ENCODE measurements at regions not wholly inside any gene's neighbourhood (a gene's known extent, or its start where the extent isn't known, plus 50 kb on each side); places are given as distances from the start of the nearest gene placed in this dataset.

DNA sequence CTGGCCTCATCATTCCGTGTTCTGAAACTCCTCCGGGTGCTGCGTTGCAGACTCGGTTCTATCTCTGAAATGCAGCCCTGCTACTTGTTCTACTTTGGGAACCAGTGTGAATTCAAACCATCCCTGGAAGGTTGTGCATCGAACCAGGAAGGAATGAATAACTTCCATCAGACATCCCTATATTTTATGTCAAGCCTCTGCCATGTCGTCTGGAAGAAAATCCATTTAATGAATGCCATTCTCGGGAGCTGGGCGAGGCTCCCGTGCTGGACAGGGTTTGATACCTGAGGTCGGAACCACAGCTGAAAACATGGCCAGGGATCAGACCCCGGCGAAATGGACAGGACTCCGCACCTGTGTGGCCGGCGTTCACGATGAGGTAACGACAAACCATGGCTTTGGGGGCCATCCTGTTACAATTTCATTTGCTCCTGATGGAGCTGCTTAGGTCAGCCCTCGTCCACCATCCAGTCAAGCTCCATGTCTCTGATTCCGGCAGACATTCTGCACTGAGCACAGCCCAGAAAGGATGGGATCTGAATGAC is 821.6 kb downstream of the GALR1 start:
- DNase-seq (ENCODE audit: low read depth): no peak

DNA sequence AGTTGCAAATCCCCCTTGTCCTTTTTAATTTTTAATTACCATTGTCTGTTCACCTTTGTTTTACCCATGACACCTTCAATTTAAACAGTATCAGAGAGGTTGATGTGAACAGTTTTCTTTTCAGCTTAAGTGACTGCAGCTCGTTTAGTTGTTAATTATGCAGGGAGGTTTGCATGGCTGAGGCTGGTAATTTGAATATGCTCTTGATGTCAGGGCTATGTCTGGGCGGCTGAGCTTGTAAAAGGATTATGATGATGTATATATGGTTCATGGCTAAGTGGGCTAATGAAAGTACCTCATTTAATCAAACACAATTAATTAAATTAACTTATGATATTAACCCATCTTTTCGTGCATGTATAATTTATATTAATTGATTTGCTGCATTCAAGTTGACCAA is 822.1 kb downstream of the GALR1 start:
- no peak for DNase-seq (ENCODE audit: low read depth)

- DNase-seq (ENCODE audit: low read depth): no peak
These were observed 822.7 kb downstream of the GALR1 start for GRCh38 chr18:78072375-78072774.

- DNase-seq (ENCODE audit: low read depth): no peak
These were observed 823.6 kb downstream of the GALR1 start for GRCh38 chr18:78073275-78073674.

DNA sequence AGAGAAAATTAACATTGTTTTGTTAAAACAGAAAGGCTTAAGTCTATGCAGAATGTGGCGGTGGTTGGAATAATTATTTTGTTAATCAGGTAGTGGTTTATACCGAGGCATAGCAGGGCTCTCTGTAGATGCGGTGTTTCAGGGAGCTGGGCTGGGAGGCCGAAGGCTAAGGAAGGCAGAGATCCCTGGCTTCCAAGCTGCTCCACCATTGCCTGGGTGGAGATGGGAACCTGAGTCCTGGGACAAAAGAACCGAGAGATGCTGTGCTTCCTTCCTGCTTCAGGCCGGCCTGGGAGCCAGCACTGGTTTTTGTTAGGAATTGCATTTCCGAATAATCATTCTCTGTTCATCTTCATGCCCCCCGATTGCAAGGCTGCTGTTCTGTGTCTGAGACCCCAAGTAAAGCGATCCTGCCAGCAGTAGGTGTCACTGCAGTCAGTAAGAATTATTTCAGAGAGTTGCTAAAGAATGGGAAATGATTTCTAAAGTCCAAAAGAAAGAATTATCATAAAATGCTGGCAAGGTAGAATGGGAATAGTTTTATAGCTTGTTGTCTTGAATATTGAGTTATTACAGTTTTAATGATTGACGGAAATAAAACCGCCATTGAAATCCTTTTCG is 824.9 kb downstream of the GALR1 start:
- no peak for DNase-seq (ENCODE audit: low read depth)

DNA sequence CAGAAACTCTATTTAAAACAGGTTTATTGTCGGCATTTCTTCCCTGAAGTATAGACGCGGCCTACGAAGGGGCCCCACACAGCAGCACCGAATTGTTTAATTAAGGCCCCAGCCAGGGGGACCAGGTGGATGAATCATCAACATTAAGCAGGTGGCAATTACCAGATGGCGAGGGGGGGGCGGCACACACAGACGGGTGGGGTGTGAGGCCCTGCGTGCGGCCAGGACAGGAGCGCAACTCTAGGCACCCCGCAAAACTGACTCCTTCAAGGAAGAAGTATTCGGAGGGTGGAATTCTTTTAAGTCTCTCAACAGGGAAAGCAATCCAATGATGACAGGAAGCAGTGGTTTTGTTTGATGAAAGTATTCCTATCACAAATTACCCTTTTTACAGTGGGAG is 830.4 kb downstream of the GALR1 start:
- no peak for DNase-seq (ENCODE audit: low read depth)

DNA sequence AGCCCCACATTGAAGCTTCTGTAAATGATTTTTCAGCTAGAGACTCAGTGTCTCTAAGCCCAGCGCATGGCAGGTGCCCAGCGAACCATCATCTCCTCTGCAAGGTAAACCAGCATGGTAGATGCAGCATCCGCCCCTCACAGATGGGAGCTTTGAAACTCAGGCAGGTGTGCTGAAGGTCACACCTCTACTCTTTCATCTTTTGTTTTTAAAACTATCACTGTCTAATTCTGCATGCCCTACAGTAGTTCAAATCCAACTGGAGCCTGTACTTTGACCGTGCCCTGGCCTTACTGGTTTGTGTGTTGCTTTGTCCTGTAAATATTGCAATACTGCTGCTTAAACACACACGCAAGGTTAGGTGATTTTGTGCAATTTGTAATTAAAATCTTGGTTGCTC is 831.1 kb downstream of the GALR1 start:
- DNase-seq (ENCODE audit: low read depth): no peak

GRCh38 chr18:78082816-78083215 is 833.2 kb downstream of the GALR1 start:
- DNase-seq (ENCODE audit: low read depth): no peak

- DNase-seq (ENCODE audit: low read depth): no peak
These were observed 835.9 kb downstream of the GALR1 start for GRCh38 chr18:78085241-78086185.

DNA sequence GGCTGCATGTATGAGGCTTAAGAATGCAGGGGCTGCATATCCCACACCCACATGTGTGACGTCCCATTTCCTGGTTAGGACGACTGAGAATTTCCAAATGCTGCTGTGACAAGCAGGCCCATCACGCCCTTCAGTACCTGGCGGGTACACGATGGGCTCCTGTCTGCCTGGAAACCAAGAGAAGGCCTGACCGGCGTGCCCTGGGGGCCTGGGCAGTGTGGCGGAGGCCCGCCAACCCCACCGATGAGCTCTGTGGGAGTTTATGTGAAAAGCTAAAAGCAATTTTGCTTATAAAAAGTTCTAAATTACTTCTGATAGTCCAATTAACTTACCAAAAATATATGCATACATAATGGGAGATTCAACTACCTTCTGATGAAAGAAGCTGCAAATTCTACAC is 837.3 kb downstream of the GALR1 start:
- DNase-seq (ENCODE audit: low read depth): no peak

DNA sequence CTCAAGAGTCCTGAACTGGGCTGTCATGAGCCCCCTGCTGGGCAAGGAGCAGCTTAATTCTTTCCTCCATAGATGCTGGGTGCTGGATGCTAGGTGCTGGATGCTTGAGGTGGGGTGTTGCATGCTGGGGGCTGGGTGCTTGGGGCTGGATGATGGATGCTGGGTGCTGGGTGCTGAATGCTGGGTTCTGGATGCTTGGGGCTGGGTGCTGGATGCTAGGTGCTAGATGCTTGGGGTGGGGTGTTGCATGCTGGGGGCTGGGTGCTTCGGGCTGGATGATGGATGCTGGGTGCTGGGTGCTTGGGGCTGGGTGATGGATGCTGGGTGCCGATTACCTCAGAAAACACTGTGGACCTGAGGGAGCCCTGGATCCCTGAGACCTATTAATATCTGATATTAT is 837.7 kb downstream of the GALR1 start:
- no peak for DNase-seq (ENCODE audit: low read depth)

DNA sequence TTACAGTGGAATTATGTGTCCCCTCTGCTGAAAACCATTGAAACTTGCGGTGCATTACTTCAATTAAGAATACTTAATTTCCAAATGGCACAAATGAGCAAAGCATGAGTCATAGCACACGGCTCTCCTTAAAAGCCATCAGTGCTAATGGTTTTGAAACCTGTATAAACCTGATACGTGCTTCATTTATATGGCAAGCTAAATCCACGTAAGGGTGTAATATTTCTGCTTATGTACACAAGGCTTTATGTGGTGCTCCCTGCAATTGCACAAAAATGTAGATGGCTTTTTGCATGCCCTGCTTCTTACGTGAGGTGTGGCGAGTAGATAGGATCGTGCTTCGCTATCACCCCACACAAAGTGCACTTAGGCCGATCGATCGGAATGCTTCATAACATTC is 840.9 kb downstream of the GALR1 start:
- no peak for DNase-seq (ENCODE audit: low read depth)

GRCh38 chr18:78092901-78093300 is 843.3 kb downstream of the GALR1 start:
- DNase-seq (ENCODE audit: low read depth): no peak

GRCh38 chr18:78099979-78100588 is 850.4 kb downstream of the GALR1 start:
- DNase-seq (ENCODE audit: low read depth): no peak

GRCh38 chr18:78101091-78101490 is 851.4 kb downstream of the GALR1 start:
- DNase-seq (ENCODE audit: low read depth): no peak

GRCh38 chr18:78102135-78102534 is 852.5 kb downstream of the GALR1 start:
- DNase-seq (ENCODE audit: low read depth): no peak

DNA sequence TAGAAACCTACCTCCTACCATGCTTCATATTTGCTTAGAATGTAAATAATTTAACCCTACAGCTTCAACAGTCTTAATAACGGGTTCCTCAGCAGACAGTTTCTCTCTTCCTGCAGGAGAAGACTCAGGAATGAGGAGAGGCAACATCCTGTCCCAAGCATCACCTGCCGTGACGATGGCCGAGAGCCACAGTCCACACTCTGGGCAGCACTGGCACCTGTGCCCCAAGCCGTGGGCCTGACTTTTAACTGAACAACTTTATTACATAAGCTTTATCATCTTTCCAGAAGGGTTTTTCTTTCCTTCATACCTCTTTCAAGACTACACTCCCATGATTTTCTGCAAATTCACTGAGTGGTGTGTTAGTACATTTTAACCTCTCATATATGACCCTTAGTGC is 856.0 kb downstream of the GALR1 start:
- DNase-seq (ENCODE audit: low read depth): no peak

DNA sequence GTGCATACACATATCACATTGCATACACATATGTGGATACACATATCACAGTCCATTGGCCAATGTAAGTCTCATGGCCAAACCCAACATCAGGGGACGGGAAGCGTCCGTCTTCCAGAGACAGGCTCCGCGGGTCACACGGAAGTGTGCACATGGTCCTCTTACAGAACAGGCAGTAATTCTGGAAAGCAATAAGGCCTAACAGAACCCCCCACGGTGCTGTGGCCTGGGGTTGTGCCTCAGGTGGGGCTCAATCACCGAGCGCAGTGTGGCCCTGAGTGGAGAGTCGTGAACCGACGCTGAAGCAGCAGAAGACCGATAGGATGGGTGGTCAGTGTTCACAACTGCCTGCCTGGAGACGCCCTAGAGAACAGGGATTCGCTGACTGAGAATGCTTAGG is 857.3 kb downstream of the GALR1 start:
- no peak for DNase-seq (ENCODE audit: low read depth)

DNA sequence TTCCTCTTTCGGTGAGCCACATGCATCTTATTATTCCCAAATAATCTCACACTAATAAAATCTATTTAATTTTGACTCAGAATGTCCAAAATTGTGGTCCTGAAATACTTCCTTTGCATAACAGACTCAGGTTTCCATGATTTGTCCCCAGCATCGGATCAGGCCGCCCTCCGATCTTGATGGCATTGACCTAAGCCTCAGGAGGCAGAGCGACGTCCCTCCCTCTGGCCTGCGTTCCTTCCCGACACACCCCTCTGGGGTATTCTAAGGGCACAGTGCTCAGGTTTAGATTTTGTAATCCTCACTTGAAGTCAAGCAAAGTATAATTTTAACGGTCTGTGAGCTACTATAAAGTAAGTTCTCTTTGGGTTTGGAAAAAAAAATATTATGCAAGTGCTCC is 857.7 kb downstream of the GALR1 start:
- no peak for DNase-seq (ENCODE audit: low read depth)

GRCh38 chr18:78108554-78108953 is 858.9 kb downstream of the GALR1 start:
- DNase-seq (ENCODE audit: low read depth): no peak

GRCh38 chr18:78113136-78113939 is 863.7 kb downstream of the GALR1 start:
- DNase-seq (ENCODE audit: low read depth): no peak

GRCh38 chr18:78113940-78114251 is 864.2 kb downstream of the GALR1 start:
- DNase-seq (ENCODE audit: low read depth): no peak
